CD4-positive, CD25-positive, alpha-beta regulatory T cell (primary cell): ENCODE measurements at regions not wholly inside any gene's neighbourhood (a gene's known extent, or its start where the extent isn't known, plus 50 kb on each side); places are given as distances from the start of the nearest gene placed in this dataset.

Source experiments
- ATAC-seq, 2 donors: fragments of 150-1000 bp; cut with Tn5 transposase; one replicate each; pipeline ENCODE4 v1.10.0; 2021; ENCODE audit warnings: low read depth in 2 of 2, moderate number of reproducible peaks in 2 of 2, moderate library complexity in 1 of 2
- DNase-seq, 3 donors: peaks; one replicate each; pipeline versions ENCODE4 v3.0.0 to v3.0.0-alpha.2; 2012 to 2022; ENCODE audit warnings: mixed read lengths in 1 of 3
- H3K27ac ChIP-seq: one replicate; pipeline ENCODE4 v1.7.0; 2013; ENCODE audit warnings: mild to moderate bottlenecking, low read length; ENCODE audit not compliant: insufficient read depth, poor library complexity, severe bottlenecking
- H3K27me3 ChIP-seq: one replicate; pipeline ENCODE4 v1.7.0; 2013; ENCODE audit warnings: low read length; ENCODE audit not compliant: control insufficient read depth, insufficient read depth
- H3K36me3 ChIP-seq: one replicate; pipeline ENCODE4 v1.7.0; 2013; ENCODE audit warnings: mild to moderate bottlenecking, low read length, moderate library complexity; ENCODE audit not compliant: control insufficient read depth, insufficient read depth
- H3K4me1 ChIP-seq: 2 replicates; pipeline ENCODE4 v1.7.0; 2013; ENCODE audit warnings: mild to moderate bottlenecking, low read length; ENCODE audit not compliant: insufficient read depth, control insufficient read depth, poor library complexity, severe bottlenecking
- H3K4me3 ChIP-seq: one replicate; pipeline ENCODE4 v1.7.0; 2013; ENCODE audit warnings: low read depth, mild to moderate bottlenecking, low read length, moderate library complexity
- H3K9me3 ChIP-seq, 2 experiments: 1 replicate in 1 of 2; 2 replicates in 1 of 2; pipeline ENCODE4 v1.7.0; 2013; ENCODE audit warnings: low read length in 2 of 2, mild to moderate bottlenecking in 1 of 2, moderate library complexity in 1 of 2; ENCODE audit not compliant: control insufficient read depth in 2 of 2
- H3K27ac Mint-ChIP-seq, 3 donors: one replicate each; pipeline ENCODE4 v1.8.0; 2020 to 2022; ENCODE audit warnings: mild to moderate bottlenecking in 3 of 3, mixed read lengths in 3 of 3, moderate library complexity in 2 of 3
- H3K27me3 Mint-ChIP-seq: one replicate; pipeline ENCODE4 v1.8.0; 2022; ENCODE audit warnings: mild to moderate bottlenecking, mixed read lengths
- H3K36me3 Mint-ChIP-seq: one replicate; pipeline ENCODE4 v1.8.0; 2020; ENCODE audit warnings: mixed read lengths
- H3K4me1 Mint-ChIP-seq, 4 donors: one replicate each; pipeline ENCODE4 v1.8.0; 2020 to 2022; ENCODE audit warnings: mixed read lengths in 4 of 4, mild to moderate bottlenecking in 1 of 4
- H3K4me3 Mint-ChIP-seq, 4 donors: one replicate each; pipeline ENCODE4 v1.8.0; 2020 to 2022; ENCODE audit warnings: mild to moderate bottlenecking in 4 of 4, mixed read lengths in 4 of 4, moderate library complexity in 3 of 4
- H3K9me3 Mint-ChIP-seq, 7 donors: one replicate each; pipeline ENCODE4 v1.8.0; 2020 to 2022; ENCODE audit warnings: mixed read lengths in 7 of 7, mild to moderate bottlenecking in 3 of 7, moderate library complexity in 2 of 7

DNA sequence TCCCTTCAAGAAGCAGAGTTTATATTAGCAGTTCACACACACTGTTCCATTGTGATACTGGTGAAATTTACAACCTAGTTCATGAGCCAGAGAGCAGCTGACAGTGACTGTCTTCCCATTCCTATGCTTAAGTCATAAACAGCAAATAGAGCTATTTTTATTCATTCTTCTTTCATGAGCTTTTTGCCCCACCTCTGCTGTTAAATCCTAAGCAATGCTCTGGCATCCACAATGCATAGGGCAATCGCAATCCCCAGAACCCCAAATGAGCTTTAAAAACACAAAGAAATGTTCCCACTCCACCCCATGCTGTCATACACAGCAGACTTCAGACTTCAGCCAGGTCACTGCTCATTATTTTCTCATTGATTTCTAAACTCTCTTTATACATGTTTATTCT is 307.5 kb downstream of the ETS1 start:
- Histone ChIP-seq H3K9me3 (no peaks in the 10 kb centered on the region), H3K4me3 (no peak overlapping the region), H3K4me1 (peaks cover 7% of the 10 kb centered on the region), H3K27ac (no peak overlapping the region), H3K36me3 (no peaks in the 10 kb centered on the region), H3K27me3 (peaks cover 7% of the 10 kb centered on the region)
- Mint-ChIP-seq H3K27me3 (peaks cover 32% of the 10 kb centered on the region), H3K9me3 (peaks cover 0 to 2% (median 0%) of the 10 kb centered on the region in 7 donors), H3K36me3 (no peaks in the 10 kb centered on the region), H3K27ac (no peak overlapping the region), H3K4me3 (no peak overlapping the region), H3K4me1 (peaks cover 1 to 9% (median 4%) of the 10 kb centered on the region in 4 donors)
- DNase-seq (no peak), ATAC-seq (no peak)

DNA sequence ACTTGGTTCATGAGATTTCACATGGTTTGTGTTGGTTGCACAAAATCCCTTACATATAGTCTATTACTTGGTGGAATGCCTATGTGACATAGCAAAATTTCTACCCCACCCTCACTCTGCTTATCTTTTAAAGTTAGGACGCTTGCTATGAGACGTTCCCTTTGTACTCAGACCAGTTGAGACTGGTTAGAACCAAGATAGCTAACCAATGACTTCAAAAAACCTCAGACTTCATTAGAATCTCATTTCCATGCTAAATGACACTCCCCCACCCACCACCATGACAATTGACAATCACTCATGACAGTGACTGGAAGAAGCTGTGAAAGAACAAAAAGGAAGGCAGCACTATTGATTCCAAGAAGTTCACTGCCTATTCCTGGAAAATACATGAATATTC is 313.6 kb downstream of the ETS1 start:
- Histone ChIP-seq H3K9me3 (no peaks in the 10 kb centered on the region), H3K36me3 (no peaks in the 10 kb centered on the region), H3K4me1 (peaks cover 17% of the 10 kb centered on the region), H3K27me3 (peaks cover 2% of the 10 kb centered on the region), H3K4me3 (no peak overlapping the region), H3K27ac (no peak overlapping the region)
- Mint-ChIP-seq H3K4me3 (no peak overlapping the region), H3K9me3 (peaks cover 0 to 3% (median 0%) of the 10 kb centered on the region in 7 donors), H3K36me3 (no peaks in the 10 kb centered on the region), H3K27ac (no peak overlapping the region), H3K4me1 (peaks cover 12 to 24% (median 22%) of the 10 kb centered on the region in 4 donors), H3K27me3 (peaks cover 19% of the 10 kb centered on the region)
- ATAC-seq (no peak), DNase-seq (no peak)

DNA sequence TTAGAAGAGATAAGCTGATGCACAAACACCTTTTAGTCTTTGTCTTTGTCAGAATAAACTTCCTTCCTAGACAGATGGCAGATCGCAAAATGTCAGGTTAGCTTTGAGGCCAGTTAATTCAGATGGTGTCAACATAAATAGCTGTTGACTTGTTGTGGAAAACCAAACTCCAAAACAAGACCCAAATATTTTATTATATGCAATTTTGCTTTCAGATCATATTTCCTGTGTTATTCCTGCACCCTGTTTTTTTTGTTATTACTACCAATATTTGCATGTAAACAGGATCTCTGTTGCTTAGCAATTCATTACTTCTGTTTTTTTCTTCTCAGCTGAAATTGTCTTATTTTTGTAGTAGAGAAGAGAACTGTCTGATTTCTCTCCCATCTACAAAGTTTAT is 316.0 kb downstream of the ETS1 start:
- H3K27ac ChIP-seq: peak overlapping the region; percentile 29
- Mint-ChIP-seq H3K4me3 (peak overlapping the region; percentile 2 to 61 (median 30)), H3K27me3 (peaks cover 5% of the 10 kb centered on the region), H3K27ac (peak overlapping the region; percentile 21 to 87 (median 83)), H3K4me1 (peaks cover 12 to 24% (median 22%) of the 10 kb centered on the region in 4 donors), H3K9me3 (peaks cover 0 to 2% (median 0%) of the 10 kb centered on the region in 7 donors), H3K36me3 (no peaks in the 10 kb centered on the region)
- H3K4me1 ChIP-seq: peaks cover 17% of the 10 kb centered on the region
- peak overlapping the region; percentile 8 for H3K4me3 ChIP-seq
- peak in 1 of 3 donors; percentile 44 for DNase-seq
- peak in 1 of 2 donors; percentile 46 for ATAC-seq
- H3K36me3 ChIP-seq: no peaks in the 10 kb centered on the region
- no peaks in the 10 kb centered on the region for H3K9me3 ChIP-seq
- no peaks in the 10 kb centered on the region for H3K27me3 ChIP-seq

DNA sequence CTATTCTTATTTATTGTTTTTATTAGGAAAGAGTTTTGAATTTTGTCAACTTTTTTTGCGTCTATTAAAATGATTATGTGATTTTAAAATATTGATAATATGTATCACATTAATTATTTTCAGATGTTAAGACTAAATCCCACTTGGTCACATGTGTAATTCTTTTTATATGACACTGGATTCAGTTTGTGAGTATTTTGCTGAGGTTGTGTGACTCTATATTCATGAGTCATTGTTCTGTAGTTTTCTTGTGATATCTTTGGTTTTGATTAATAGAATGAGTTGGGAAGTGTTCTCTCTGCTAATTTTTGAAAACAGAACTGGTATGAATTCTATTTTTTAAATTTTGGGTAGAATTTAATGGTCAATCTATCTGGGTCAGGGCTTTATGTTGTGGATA is 317.9 kb downstream of the ETS1 start:
- Mint-ChIP-seq H3K9me3 (peaks cover 0 to 2% (median 0%) of the 10 kb centered on the region in 7 donors), H3K36me3 (no peaks in the 10 kb centered on the region), H3K4me3 (no peak overlapping the region), H3K27ac (no peak overlapping the region), H3K4me1 (peaks cover 12 to 24% (median 20%) of the 10 kb centered on the region in 4 donors), H3K27me3 (peaks cover 5% of the 10 kb centered on the region)
- H3K4me1 ChIP-seq: peaks cover 17% of the 10 kb centered on the region
- no peaks in the 10 kb centered on the region for H3K36me3 ChIP-seq
- no peak overlapping the region for H3K4me3 ChIP-seq
- no peak overlapping the region for H3K27ac ChIP-seq
- DNase-seq: no peak
- no peaks in the 10 kb centered on the region for H3K27me3 ChIP-seq
- ATAC-seq: no peak
- H3K9me3 ChIP-seq: no peaks in the 10 kb centered on the region

DNA sequence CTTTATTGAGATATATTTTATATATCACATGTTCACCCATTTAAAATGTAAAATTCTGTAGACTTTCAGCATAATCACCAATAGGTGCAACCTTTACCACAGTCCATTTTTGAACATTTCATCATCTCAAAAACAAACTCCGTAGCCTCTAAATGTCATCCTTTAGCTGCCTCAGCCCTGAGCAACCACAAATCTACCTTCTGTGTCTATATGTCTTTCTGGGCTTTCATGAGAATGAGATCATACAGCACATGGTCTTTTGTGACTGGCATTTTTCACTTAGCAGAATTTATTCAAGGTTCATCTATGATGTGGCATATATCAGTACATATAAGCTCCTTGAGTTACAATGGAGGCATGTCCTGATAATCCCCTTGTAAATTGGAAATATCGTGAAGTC is 320.5 kb downstream of the ETS1 start:
- Histone ChIP-seq H3K4me1 (peaks cover 12% of the 10 kb centered on the region), H3K4me3 (no peak overlapping the region), H3K36me3 (no peaks in the 10 kb centered on the region), H3K27ac (no peak overlapping the region), H3K9me3 (no peaks in the 10 kb centered on the region), H3K27me3 (peaks cover 3% of the 10 kb centered on the region)
- H3K9me3 Mint-ChIP-seq: no peaks in the 10 kb centered on the region
- no peak for ATAC-seq
- DNase-seq: no peak
- no peak overlapping the region for H3K4me3 Mint-ChIP-seq
- H3K36me3 Mint-ChIP-seq: no peaks in the 10 kb centered on the region
- H3K27me3 Mint-ChIP-seq: peaks cover 5% of the 10 kb centered on the region
- H3K4me1 Mint-ChIP-seq: peaks cover 9 to 10% (median 10%) of the 10 kb centered on the region in 4 donors
- H3K27ac Mint-ChIP-seq: no peak overlapping the region

DNA sequence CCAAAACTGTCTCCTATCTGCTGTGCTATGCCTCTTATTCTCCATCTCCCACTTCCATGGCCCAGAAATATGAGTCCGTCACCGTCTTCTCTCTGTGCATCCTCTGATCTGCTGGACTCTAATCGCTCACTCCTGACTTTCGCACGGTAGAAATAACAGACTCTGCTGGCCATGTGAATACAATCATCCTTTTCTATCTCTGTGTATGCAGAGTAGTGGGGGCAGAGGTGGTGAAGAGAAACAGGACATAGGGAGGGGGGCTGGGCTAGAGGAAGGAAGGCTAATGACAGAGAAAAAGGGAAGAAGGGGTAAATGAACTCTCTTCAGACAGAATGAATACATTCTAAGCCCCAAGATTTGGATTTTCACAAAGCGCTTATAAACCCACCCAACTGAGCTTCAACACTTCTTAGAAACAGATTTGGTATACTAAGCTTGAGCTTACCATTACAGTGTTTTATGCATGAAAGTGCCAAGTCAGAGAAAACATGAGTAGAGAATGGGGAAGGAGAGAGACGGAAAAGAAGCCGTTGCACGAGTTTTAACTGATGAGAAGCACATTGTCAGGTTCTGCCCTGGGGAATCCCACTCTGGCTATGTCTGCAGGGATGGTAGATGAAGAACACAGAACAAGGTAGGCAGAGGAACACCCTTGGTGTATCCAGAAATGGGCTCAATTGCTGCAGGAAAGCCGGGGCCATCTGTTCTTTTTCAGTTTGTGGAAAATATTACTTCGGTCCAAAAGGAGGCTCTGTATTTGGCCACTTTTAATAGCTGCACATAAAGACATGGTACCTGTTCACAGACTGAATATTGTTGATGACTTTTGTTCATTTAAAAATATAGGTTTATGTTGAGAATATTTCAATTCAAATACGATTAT is 324.7 kb downstream of the ETS1 start:
- no peaks in the 10 kb centered on the region for H3K36me3 ChIP-seq
- Mint-ChIP-seq H3K4me3 (no peak overlapping the region), H3K9me3 (no peaks in the 10 kb centered on the region), H3K36me3 (no peaks in the 10 kb centered on the region), H3K27me3 (no peaks in the 10 kb centered on the region), H3K27ac (peak overlapping the region in 1 of 3 donors; percentile 39), H3K4me1 (peaks cover 0 to 4% (median 0%) of the 10 kb centered on the region in 4 donors)
- no peak overlapping the region for H3K27ac ChIP-seq
- H3K4me3 ChIP-seq: no peak overlapping the region
- H3K4me1 ChIP-seq: no peaks in the 10 kb centered on the region
- peaks cover 3% of the 10 kb centered on the region for H3K27me3 ChIP-seq
- no peak for ATAC-seq
- no peaks in the 10 kb centered on the region for H3K9me3 ChIP-seq
- no peak for DNase-seq

DNA sequence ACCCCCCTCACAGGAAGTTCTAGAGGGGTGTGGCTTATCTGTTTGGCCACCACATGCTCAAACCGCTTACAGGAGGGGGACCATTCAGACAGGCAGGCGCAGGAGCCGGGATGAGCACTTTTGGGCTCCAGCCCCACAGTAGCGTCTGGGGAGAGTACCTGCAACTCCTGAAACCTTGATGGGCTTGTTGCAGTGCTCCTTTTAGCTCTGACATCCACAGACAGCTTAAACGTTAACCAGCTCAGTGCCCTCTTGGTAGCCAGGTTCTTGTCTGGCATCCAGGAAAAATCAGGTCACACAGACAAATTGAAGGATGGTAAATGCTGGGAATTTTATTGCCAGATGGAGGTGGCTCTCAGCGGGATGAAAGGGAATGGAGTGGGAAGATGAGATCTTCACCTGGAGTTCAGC is 326.3 kb downstream of the ETS1 start:
- ATAC-seq: no peak
- Histone ChIP-seq H3K27ac (no peak overlapping the region), H3K36me3 (no peaks in the 10 kb centered on the region), H3K4me1 (no peaks in the 10 kb centered on the region), H3K9me3 (no peaks in the 10 kb centered on the region), H3K27me3 (peaks cover 3% of the 10 kb centered on the region), H3K4me3 (no peak overlapping the region)
- H3K36me3 Mint-ChIP-seq: no peaks in the 10 kb centered on the region
- no peak for DNase-seq
- H3K4me3 Mint-ChIP-seq: no peak overlapping the region
- H3K4me1 Mint-ChIP-seq: peaks cover 0 to 7% (median 0%) of the 10 kb centered on the region in 4 donors
- no peaks in the 10 kb centered on the region for H3K27me3 Mint-ChIP-seq
- H3K9me3 Mint-ChIP-seq: peaks cover 0 to 4% (median 0%) of the 10 kb centered on the region in 7 donors
- no peak overlapping the region for H3K27ac Mint-ChIP-seq

DNA sequence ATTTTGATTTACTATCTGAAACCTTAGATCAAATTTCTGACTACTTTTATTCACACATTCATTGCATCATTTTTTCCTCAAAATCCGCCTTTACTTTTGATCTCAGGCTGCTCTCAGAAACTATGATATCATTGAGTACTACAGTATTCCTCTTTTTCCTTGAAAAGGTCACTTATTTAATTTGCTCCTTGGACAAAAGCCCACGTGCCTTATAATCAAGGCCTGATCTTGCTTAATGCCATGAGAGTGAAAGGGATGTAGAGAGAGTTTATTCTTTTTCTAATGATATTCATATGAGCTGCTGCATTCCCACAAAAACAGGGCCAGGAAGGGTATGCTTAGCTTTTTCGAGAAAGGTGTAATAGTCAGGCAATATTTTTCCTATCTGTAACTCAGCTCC is 327.0 kb downstream of the ETS1 start:
- no peak overlapping the region for H3K27ac ChIP-seq

More for the DNA sequence above, 327.0 kb downstream of the ETS1 start:
- ATAC-seq (no peak), DNase-seq (no peak)
- H3K4me3 Mint-ChIP-seq: no peak overlapping the region
- Histone ChIP-seq H3K27me3 (peaks cover 3% of the 10 kb centered on the region), H3K36me3 (no peaks in the 10 kb centered on the region), H3K4me3 (no peak overlapping the region), H3K9me3 (no peaks in the 10 kb centered on the region), H3K4me1 (no peaks in the 10 kb centered on the region)
- peaks cover 0 to 7% (median 0%) of the 10 kb centered on the region in 4 donors for H3K4me1 Mint-ChIP-seq
- H3K27me3 Mint-ChIP-seq: peaks cover 3% of the 10 kb centered on the region
- H3K27ac Mint-ChIP-seq: peak overlapping the region in 1 of 3 donors; percentile 1
- H3K9me3 Mint-ChIP-seq: peaks cover 0 to 5% (median 0%) of the 10 kb centered on the region in 7 donors
- no peaks in the 10 kb centered on the region for H3K36me3 Mint-ChIP-seq
